Endothelial cell of umbilical vein (primary cell): ENCODE measurements at regions not wholly inside any gene's neighbourhood (a gene's known extent, or its start where the extent isn't known, plus 50 kb on each side); places are given as distances from the start of the nearest gene placed in this dataset.

ENCODE experiments used
- BruUV-seq: library from RNA; stranded (reverse); fragments of 400-500 nt; replicated peaks from 2 replicates; lab custom pipeline; 2021; lab: Mats Ljungman, UMichigan
- CTCF ChIA-PET: fragments of 300-600, 350-600 bp; sonication (Branson Sonifier 250); formaldehyde crosslinking; loops from one replicate; lab custom pipeline; 2021; ENCODE audit warnings: antibody characterized with exemption, inconsistent platforms; lab: Charles Lee
- POLR2A ChIA-PET: fragments of 300-600, 350-600 bp; sonication (Branson Sonifier 250); formaldehyde crosslinking; loops from one replicate; lab custom pipeline; 2021; ENCODE audit warnings: antibody characterized with exemption, inconsistent platforms; lab: Charles Lee
- DNase-seq: peaks from one replicate; pipeline ENCODE4 v3.0.0-alpha.2; 2011; ENCODE audit warnings: low read depth, low spot score
- FAIRE-seq: peaks from 2 replicates; lab custom pipeline; 2011; peaks lifted over from hg19 to GRCh38; lab: Jason Lieb, UNC
- H2AFZ ChIP-seq: 2 replicates; pipeline ENCODE4 v1.6.0; 2012; ENCODE audit warnings: low read depth, low read length, control low read depth, inconsistent platforms
- H3K27ac ChIP-seq: 2 replicates; pipeline ENCODE4 v1.5.1; 2011; ENCODE audit warnings: low read depth, mild to moderate bottlenecking, control low read depth, low read length, moderate library complexity; ENCODE audit not compliant: insufficient read depth
- H3K27me3 ChIP-seq, 2 experiments: 2 replicates each; pipeline versions ENCODE4 v1.6.0 to v1.6.1; 2011; ENCODE audit warnings: low read length in 2 of 2, mixed read lengths in 1 of 2; ENCODE audit not compliant: control insufficient read depth in 2 of 2, insufficient read depth in 2 of 2
- H3K36me3 ChIP-seq, 2 experiments: 2 replicates in 1 of 2; 3 replicates in 1 of 2; pipeline ENCODE4 v1.5.1; 2011; ENCODE audit warnings: low read length in 2 of 2, mild to moderate bottlenecking in 1 of 2, moderate library complexity in 1 of 2; ENCODE audit not compliant: control insufficient read depth in 2 of 2, insufficient read depth in 2 of 2; ENCODE audit errors: extremely low read depth in 1 of 2
- H3K4me1 ChIP-seq: 3 replicates; pipeline ENCODE4 v1.5.1; 2011; ENCODE audit warnings: mild to moderate bottlenecking, low read length; ENCODE audit not compliant: control insufficient read depth, insufficient read depth; ENCODE audit errors: extremely low read depth
- H3K4me2 ChIP-seq: 2 replicates; pipeline ENCODE4 v1.6.1; 2011; ENCODE audit warnings: low read length, control low read depth, mixed read lengths; ENCODE audit not compliant: insufficient read depth
- H3K4me3 ChIP-seq, 3 experiments: fragments of 200-600 bp in 1 of 3; sonication (generic), shearing (Covaris generic) in 1 of 3; replicated peaks in 1 of 3; 2 replicates each; pipeline ENCODE4 v1.5.1; 2011 to 2016; ENCODE audit warnings: control low read depth in 3 of 3, low read length in 3 of 3, mild to moderate bottlenecking in 2 of 3, inconsistent platforms in 1 of 3, low read depth in 1 of 3, moderate library complexity in 1 of 3; ENCODE audit not compliant: insufficient read depth in 1 of 3
- H3K79me2 ChIP-seq: 2 replicates; pipeline ENCODE4 v1.6.0; 2012; ENCODE audit warnings: low read length, inconsistent platforms; ENCODE audit not compliant: control insufficient read depth, insufficient read depth
- H3K9ac ChIP-seq: replicated peaks from 2 replicates; pipeline ENCODE3; 2011; ENCODE audit warnings: low read length, control low read depth; ENCODE audit not compliant: insufficient read depth; ENCODE audit errors: extremely low read depth
- H3K9me1 ChIP-seq: replicated peaks from 3 replicates; pipeline ENCODE4 v1.6.0; 2011; ENCODE audit warnings: mild to moderate bottlenecking, low read length; ENCODE audit not compliant: control insufficient read depth, insufficient read depth; ENCODE audit errors: extremely low read depth
- H3K9me3 ChIP-seq: replicated peaks from 2 replicates; pipeline ENCODE4 v1.5.1; 2012; ENCODE audit warnings: low read length, inconsistent platforms; ENCODE audit not compliant: control insufficient read depth, insufficient read depth
- H4K20me1 ChIP-seq: replicated peaks from 2 replicates; pipeline ENCODE3; 2011; ENCODE audit warnings: mild to moderate bottlenecking, low read length; ENCODE audit not compliant: control insufficient read depth, insufficient read depth; ENCODE audit errors: extremely low read depth
- EZH2 ChIP-seq: IDR thresholded peaks from 2 replicates; pipeline ENCODE4 v1.6.1; 2012; ENCODE audit warnings: borderline replicate concordance, low read depth, mild to moderate bottlenecking, moderate library complexity, low read length, inconsistent platforms; ENCODE audit not compliant: severe bottlenecking
- FOS ChIP-seq: IDR thresholded peaks from 2 replicates; pipeline ENCODE4 v1.6.1; 2011; ENCODE audit warnings: mild to moderate bottlenecking, low read length, moderate library complexity, borderline replicate concordance; ENCODE audit not compliant: insufficient read depth
- GATA2 ChIP-seq: IDR thresholded peaks from 2 replicates; pipeline ENCODE4 v1.7.0; 2011; ENCODE audit warnings: low read depth, mild to moderate bottlenecking, moderate library complexity, mixed read lengths, low read length; ENCODE audit not compliant: insufficient read length, insufficient read depth
- JUN ChIP-seq: IDR thresholded peaks from 2 replicates; pipeline ENCODE4 v1.6.1; 2011; ENCODE audit warnings: borderline replicate concordance, low read depth; ENCODE audit not compliant: insufficient read length, insufficient read depth
- MAX ChIP-seq: IDR thresholded peaks from 2 replicates; pipeline ENCODE4 v1.6.1; 2011; ENCODE audit not compliant: insufficient read depth, insufficient read length
- MYC ChIP-seq: IDR thresholded peaks from one replicate; pipeline ENCODE4 v1.6.1; 2011; ENCODE audit warnings: mild to moderate bottlenecking, low read depth, low read length
- POLR2A ChIP-seq: IDR thresholded peaks from 2 replicates; pipeline ENCODE4 v1.6.1; 2012; ENCODE audit warnings: low read depth, mild to moderate bottlenecking, control low read depth, low read length
- POLR2AphosphoS5 ChIP-seq: IDR thresholded peaks from 2 replicates; pipeline ENCODE4 v1.6.1; 2012; ENCODE audit warnings: low read depth, mild to moderate bottlenecking, control low read depth, low read length, moderate library complexity; ENCODE audit not compliant: insufficient read depth
- dilution Hi-C: fragments of 300-500 bp; cut with MboI; formaldehyde crosslinking; loops from one replicate; pipeline ENCODE4 v1.15.0; 2019; ENCODE audit warnings: low sequenced_read_pairs; ENCODE audit not compliant: extremely low pct_ligation_motif_present
- intact Hi-C: fragments of 100-400 bp; cut with micrococcal nuclease; formaldehyde crosslinking; loops from one replicate; pipeline ENCODE4 v1.10.0; 2022
- TF ChIP-seq, protein P1 (sequence below), 2 donors: IDR thresholded peaks; 1 replicate in 1 of 2; 2 replicates in 1 of 2; pipeline ENCODE4 v1.5.1; 2011; ENCODE audit warnings: low read length in 2 of 2, mild to moderate bottlenecking in 2 of 2, moderate library complexity in 2 of 2, control low read depth in 1 of 2, inconsistent platforms in 1 of 2, low read depth in 1 of 2; ENCODE audit not compliant: insufficient read depth in 1 of 2; ENCODE audit errors: extremely low read depth in 1 of 2

DNA sequence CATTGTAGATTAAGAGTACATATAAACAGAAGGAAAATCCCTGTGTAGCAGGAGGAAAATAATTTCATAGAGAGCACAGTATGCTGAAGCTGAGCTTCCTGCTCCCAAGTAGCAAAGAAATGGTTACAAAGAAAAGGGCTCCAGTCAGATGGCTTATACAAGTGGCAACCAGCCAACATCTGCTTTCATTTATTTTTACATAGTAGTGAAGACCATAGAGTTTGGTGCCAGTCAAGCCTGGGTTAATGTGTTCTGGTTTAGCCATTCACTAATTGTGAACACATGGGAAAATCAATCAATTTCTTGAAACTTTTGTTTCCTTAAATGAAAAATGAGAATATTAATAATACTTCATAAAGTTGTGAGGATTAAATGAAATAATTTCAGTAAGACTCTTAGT, 111.3 kb upstream of the ELOVL6 start:
- no peak for DNase-seq
- dilution Hi-C loops, result no loop called here
- H3K27ac ChIP-seq, result no peak overlapping the region
- H3K9ac ChIP-seq, result no peak overlapping the region
- no peaks in the 10 kb centered on the region for H4K20me1 ChIP-seq
- no peaks in the 10 kb centered on the region for H3K9me1 ChIP-seq
- no peaks in the 10 kb centered on the region for H3K27me3 ChIP-seq
- no peaks in the 10 kb centered on the region for H3K79me2 ChIP-seq
- no peak overlapping the region for H3K4me2 ChIP-seq
- FAIRE-seq, result no peak
- no peaks in the 10 kb centered on the region for H3K9me3 ChIP-seq
- CTCF ChIA-PET, result no interaction called here
- no peaks in the 10 kb centered on the region for H3K4me1 ChIP-seq
- H2AFZ ChIP-seq, result no peak overlapping the region
- H3K36me3 ChIP-seq, result no peaks in the 10 kb centered on the region
- POLR2A ChIA-PET, result no interaction called here
- BruUV-seq, result no TSS peak
- intact Hi-C loops, result no loop called here
- no peak overlapping the region for H3K4me3 ChIP-seq
- TF ChIP-seq JUN, result no peak
- TF ChIP-seq POLR2AphosphoS5, result no peak
- no peak for TF ChIP-seq POLR2A

DNA sequence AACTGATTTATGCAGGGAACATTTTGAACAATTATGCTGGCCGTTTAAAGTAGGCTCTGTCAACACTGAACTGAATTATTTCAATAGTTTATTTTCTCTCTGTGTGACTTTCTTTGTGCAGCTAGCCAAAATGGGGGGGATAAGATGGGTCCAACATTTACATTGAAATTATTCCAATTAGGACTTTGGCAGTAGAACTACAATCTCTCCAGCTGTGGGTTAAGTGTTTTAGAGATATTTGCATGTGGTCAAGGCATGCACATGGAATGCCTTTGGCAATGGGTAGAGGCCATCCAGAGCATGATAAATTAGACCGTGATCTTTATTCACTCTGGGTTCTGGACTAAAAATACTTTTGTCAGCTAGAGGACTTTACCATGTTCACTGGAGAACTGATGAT, 107.9 kb upstream of the ELOVL6 start:
- Histone ChIP-seq H3K27me3 (no peaks in the 10 kb centered on the region), H3K9ac (no peak overlapping the region), H3K9me3 (no peaks in the 10 kb centered on the region), H3K27ac (no peak overlapping the region), H3K79me2 (no peaks in the 10 kb centered on the region), H4K20me1 (no peaks in the 10 kb centered on the region), H2AFZ (no peak overlapping the region), H3K4me2 (no peak overlapping the region), H3K9me1 (no peaks in the 10 kb centered on the region), H3K36me3 (no peaks in the 10 kb centered on the region), H3K4me3 (no peak overlapping the region), H3K4me1 (no peaks in the 10 kb centered on the region)
- CTCF ChIA-PET, result no interaction called here
- POLR2A ChIA-PET, result no interaction called here
- TF ChIP-seq MYC (no peak), POLR2AphosphoS5 (no peak), MAX (no peak), EZH2 (no peak), FOS (no peak), GATA2 (no peak), JUN (no peak), POLR2A (no peak)
- TF ChIP-seq, protein P1, sequence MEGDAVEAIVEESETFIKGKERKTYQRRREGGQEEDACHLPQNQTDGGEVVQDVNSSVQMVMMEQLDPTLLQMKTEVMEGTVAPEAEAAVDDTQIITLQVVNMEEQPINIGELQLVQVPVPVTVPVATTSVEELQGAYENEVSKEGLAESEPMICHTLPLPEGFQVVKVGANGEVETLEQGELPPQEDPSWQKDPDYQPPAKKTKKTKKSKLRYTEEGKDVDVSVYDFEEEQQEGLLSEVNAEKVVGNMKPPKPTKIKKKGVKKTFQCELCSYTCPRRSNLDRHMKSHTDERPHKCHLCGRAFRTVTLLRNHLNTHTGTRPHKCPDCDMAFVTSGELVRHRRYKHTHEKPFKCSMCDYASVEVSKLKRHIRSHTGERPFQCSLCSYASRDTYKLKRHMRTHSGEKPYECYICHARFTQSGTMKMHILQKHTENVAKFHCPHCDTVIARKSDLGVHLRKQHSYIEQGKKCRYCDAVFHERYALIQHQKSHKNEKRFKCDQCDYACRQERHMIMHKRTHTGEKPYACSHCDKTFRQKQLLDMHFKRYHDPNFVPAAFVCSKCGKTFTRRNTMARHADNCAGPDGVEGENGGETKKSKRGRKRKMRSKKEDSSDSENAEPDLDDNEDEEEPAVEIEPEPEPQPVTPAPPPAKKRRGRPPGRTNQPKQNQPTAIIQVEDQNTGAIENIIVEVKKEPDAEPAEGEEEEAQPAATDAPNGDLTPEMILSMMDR (IDR thresholded peaks at IDR 0.05; ENCODE audit: extremely low read depth in 1 of 2, insufficient read depth in 1 of 2, low read depth in 1 of 2, low read length in 2 of 2), result no peak
- DNase-seq, result no peak
- no TSS peak for BruUV-seq
- dilution Hi-C loops, result no loop called here
- no peak for FAIRE-seq
- intact Hi-C loops, result no loop called here
